ENCODE measurements at regions not wholly inside any gene's neighbourhood (a gene's known extent, or its start where the extent isn't known, plus 50 kb on each side); places are given as distances from the start of the nearest gene placed in this dataset.
"Not testable (repeated sequence)": the region's sequence is repeated elsewhere in the genome, so short reads cannot be mapped to it uniquely, and the experiment has no call there.

DNA sequence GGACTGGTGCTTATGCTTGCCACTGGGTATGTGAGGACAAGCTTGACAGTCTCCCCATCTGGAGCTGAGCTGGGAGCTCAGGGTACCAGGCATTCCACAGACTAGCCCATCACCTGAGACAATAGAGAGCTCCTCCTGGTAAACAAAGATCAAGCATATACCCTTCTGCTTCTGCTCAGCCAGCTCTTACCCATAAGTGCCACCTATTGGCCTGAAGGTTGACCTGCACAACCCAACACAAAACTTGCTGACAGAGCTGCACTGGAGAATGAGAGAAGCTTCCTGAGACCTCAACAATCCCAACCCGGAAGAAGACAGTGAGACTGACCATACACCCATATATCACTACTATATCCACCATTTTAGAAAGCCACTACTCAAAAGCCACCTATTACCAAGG lies 1049.2 kb upstream of the INTU start:
- peak; percentile 24 for DNase-seq (ENCODE audit: low spot score)

DNA sequence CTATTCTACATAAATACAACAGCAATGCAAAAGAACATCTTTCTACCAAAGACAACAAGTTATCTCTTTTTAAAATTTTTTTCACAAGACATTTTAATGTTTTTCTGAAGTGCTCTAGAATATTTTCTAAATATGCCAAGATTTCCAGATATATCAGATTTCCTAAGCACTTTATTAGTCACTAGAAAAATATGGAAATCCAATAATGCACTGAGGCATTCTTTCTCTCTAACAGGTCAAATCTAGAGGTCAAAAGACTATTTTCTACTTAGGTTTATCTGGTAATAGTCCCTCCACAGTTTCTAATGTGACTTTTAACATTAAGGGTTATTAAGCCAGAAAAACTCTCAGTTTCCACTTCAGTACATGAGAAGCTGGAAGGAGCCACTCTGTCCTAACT lies 1041.2 kb upstream of the INTU start:
- no peak for DNase-seq (ENCODE audit: low spot score)

DNA sequence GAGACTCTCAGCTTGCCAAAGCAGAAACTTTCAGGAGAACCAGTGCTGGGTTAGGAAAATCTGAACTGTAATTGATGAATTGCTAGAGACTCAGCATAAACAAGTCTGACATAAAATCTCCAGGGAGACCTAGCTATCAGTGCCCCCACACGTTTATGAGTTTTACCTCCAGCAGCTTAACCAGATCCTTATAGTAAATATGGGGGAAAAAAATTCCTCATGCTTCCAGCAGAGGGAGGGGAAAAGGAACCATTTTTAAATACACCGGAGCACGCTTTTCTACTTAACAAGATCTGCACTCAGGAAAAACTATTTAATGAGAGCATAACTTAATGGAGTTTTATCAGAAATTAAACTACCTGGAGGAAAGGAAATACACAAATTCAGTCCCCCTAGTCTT lies 1040.7 kb upstream of the INTU start:
- no peak for DNase-seq (ENCODE audit: low spot score)

DNA sequence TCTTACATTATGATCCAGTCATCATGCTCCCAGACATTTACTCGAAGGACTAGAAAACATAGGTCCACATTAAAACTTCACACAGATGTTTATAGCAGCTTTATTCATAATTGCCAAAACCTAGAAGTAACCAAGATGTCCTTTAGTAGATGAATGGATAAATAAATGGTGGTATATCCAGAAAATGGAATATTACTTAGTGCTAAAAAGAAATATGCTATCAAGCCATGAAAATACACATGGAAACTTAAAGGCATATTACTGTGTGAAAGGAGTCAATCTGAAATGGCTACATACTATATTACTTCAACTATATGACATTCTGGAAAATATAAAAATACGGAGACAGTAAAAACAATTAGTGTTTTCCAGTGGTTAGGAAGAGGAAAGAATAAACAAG lies 1039.1 kb upstream of the INTU start:
- no peak for DNase-seq (ENCODE audit: low spot score)

DNA sequence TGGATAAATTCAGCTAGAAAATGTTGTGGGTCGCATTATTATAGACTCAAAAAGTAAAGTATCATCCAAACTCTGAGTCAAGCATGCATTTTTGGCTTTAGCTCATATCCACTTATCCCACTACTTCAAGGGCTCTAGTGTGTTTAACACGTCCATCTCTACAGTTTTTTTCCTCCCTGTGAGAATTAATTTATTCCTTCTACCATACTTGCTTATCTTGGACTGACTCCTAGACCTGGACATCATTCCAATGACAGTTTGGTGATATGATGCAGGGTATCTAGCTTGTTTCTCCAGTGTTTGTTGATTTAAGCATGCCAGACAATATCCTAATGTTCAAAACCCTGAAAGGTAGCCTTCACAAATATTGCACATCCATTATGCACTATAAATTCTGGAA lies 1037.1 kb upstream of the INTU start:
- no peak for DNase-seq (ENCODE audit: low spot score)

DNA sequence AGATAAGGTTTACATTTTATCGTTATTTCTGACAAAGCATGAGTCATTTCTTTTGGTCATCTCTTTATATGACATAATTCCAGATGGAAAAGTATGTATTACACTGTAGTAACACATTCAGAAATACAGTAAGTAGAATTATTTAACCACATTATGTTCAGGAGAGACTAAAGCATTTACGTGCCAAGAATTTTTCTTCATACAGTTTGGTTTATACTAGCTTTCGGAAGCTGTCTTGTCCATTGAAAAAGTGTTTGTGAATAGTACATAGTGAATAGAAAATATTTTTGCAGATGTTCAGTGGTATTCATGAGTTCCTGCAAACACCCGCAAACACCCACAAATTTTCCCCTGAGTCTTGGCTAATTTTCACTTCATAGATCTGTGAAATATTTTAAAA lies 1033.0 kb upstream of the INTU start:
- DNase-seq (ENCODE audit: low spot score): no peak

DNA sequence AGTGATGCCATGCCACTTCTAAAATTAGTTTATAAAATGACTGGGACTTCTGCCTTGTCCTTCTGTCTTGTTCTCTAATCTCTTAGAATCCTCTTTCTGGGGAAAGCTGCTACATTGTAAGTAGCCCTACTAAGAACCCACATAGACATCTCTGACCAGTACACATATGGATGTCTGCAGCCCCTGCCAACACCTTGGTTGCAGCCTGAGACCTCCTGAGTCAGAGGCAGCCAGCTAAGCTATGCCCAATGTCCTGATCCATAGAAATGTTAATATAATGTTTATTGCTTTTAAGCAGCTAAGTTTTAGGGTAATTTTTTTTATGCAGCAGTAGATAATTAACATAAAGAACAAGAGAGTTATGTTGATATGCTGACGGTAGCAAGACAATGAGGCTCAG lies 1029.5 kb upstream of the INTU start:
- DNase-seq (ENCODE audit: low spot score): no peak

DNA sequence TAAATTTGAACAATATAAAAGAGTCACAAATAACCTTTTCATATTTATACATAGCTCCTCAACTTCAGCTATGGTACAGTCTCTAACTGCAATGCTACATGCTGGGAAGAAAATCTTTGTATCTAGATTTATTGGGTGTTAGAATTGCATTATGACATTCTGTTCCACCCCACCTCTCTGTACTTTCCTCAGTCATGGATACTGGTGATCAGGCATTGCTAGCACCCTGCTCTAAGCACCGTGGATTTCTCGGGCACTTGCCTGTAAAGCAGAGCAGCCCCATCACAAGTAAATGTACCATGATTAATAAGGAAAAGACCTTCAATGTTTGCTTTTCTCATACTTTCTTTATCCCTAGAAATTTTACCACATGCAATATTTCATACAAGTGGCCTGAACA lies 1028.9 kb upstream of the INTU start:
- DNase-seq (ENCODE audit: low spot score): no peak

DNA sequence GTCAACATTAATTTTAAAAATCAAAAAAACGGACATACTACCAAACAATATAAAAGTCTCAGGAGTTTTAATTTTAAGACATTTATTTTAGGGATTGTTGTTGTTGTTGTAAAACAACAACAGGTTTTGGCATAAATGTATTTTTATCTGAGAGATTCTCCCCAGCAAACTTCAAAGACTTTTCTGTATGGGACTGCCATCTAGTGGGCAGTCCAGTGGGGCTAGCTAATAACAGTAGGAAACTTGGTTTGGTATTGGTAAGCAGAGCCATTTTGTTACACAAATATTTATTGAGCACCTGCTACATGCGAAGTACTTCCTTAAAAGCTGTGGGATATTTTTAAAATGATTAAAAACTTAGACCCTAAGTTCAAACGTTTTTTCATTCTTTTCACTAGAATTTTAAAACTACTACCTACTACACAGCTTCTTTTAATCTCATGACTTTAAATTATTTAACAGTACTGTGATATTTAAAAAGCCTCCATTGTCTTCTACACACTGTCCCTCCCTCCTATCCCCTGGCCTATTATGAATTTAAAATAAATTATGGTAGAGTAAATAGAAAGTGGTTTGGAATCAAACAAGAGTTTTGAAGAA lies 1028.4 kb upstream of the INTU start:
- DNase-seq (ENCODE audit: low spot score): peak; percentile 48

DNA sequence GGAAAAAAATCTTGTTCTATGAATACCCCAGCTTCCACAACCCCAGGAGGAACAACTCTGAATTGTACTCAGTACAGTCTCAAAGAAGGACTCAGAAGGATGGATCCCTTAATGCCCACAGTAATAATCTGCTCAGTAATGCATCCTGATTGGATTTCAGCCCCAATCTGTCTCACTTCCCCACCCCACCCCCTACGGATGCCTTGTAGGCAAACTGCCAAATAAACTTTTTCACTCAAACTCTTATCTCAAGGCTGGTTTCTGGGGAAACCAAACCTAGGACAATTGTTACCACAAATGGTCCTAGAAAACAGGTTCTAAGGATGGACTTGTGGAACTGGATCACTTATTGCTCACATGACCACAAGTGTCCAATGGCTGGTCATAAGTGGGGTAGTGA lies 1021.8 kb upstream of the INTU start:
- DNase-seq (ENCODE audit: low spot score): no peak

DNA sequence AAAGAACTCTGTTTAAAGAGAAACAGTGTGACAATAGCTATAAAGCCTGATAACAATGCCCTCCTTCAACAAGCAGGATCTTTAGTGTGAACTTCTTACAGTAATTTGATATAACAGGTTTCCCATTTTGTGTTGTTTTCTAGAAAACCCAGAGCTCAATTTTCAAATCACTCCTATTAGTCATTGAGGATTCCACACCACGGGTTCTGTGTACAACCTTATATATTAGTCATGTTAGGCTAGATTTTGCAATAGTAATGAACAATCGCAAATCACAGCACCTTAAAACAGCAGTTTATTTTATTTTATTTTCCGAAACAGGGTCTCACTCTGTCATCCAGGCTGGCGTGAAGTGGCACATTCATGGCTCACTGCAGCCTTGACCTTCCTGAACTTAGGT lies 1020.9 kb upstream of the INTU start:
- DNase-seq (ENCODE audit: low spot score): no peak

DNA sequence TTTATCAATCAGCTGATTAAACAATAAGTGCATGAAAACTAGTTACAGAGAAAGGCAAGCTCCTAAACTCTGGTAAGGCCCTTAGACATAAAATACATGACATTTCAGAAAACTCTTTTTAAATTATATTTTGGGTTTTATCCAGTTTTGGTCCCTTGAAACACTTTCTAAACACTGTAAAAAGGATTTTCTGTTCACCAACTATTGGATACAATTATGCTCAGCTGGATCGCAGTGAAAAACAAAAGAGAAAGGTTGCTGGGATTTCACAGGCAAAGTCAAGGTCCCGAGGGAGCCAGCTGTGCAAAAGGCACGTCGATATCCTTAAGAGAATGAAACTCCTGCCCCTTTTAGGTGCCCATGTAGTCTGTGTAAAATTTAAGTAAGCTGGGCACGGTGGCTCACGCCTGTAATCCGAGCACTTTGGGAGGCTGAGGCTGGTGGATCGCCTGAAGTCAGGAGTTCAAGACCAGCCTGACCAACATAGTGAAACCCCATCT lies 1018.4 kb upstream of the INTU start:
- DNase-seq (ENCODE audit: low spot score): no peak

DNA sequence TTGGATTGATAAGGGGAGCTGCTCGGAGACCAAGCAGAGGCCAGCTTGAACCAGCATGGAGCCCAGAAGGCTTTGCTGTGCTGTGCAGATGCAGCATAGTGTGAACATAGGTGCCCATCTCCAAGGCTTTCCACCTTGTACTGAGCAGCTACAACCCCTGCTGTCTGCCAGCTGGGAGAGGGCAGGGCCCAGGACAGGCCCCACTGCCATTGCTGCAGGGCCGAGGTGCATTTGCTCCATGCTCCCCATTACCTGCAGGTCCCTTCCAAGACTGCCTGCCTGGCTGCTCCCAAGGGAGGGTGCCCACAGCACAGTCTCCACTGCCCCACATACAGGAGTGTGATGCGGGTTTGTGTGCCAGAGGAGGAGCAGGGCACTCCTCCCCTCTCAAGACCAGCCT lies 1016.0 kb upstream of the INTU start:
- DNase-seq (ENCODE audit: low spot score): no peak

DNA sequence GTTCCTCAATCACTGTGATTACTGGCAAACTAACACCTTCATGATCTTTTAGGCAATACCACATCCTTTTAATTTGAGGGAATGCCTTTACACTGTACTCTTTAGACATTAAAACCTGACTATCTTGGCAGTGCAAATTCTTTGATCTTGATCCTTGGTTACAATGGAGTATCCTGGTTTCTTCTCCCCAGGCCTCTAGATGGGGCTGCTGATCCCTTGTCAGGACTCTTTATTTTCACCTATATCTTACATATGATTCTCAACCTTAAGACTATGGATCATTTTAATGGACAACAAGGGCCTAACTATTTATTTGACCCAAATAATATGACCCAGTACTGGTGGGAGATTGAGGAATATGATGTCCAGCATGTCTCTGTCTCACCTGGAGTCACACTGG lies 1005.5 kb upstream of the INTU start:
- DNase-seq (ENCODE audit: low spot score): peak; percentile 16

DNA sequence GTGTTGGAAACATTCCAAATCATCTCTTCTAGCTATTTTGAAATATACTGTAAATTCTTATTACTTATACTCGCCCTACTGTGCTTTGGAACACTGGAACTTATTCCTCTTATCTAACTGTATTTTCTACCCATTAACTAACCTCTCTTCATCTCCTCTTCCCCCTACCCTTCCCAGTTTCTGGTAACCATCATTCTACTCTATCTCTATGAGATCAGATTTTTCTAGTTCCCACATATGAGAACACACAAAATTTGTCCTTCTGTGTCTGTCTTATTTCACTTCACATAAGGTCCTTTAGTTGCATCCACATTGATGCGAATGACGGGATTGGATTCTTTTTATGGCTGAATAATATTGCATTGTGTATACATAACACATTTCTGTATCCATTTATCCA lies 1003.8 kb upstream of the INTU start:
- no peak for DNase-seq (ENCODE audit: low spot score)

DNA sequence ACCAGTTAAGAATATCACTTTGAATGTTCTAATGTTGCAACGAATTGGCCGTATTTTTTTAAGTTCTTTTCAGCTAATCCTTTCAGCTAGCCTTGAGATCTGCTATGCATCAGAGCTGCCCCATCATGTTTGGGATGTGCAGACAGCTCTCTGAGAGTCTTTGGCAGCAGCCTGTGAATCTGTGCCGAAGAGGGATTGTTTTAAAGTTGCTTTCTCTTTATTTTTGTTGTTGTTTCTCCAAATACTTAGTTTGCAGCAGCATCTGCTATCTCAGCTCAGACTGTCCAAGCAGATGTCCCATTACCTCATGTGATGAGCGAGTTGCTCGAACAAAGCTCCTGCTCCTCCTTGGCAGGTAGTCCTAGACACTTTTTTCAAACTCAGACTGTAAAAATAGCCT lies 1002.5 kb upstream of the INTU start:
- DNase-seq (ENCODE audit: low spot score): no peak

DNA sequence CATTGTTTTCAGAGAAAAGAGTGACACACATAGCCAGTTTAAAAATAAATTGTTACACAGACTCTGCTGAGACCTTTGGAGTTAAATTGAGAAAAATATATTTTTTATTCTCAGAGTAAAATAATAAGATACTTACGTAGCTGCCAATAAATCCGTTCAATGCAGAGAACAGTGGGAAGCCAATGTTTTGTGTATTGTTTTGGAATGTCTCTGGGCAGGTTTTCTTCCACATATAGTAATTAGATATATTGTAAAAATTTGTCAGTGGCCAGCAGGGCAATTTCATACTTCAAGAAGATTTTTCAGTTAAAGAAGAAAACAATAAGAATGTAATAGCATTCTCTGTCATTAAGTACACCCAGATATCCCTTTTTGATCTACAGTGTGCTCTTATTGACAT lies 999.5 kb upstream of the INTU start:
- DNase-seq (ENCODE audit: low spot score): no peak

DNA sequence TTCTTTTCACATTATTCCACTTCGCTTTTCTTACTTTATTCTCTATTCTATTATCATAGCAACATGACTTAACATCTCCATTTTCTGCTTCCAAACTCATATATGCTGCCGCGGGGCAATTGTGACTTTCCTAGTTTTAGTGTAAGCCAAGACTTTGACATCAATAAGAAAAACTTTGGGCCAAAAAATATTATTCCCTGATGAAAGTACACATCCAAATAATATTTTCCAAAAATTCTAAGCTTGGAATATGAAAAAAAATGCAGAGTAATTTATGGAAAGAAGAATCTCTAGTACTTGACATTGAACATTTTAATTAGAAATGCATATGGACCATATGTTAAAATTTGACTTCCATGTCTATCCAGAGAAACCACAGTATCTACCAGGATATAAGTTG lies 995.1 kb upstream of the INTU start:
- DNase-seq (ENCODE audit: low spot score): no peak

DNA sequence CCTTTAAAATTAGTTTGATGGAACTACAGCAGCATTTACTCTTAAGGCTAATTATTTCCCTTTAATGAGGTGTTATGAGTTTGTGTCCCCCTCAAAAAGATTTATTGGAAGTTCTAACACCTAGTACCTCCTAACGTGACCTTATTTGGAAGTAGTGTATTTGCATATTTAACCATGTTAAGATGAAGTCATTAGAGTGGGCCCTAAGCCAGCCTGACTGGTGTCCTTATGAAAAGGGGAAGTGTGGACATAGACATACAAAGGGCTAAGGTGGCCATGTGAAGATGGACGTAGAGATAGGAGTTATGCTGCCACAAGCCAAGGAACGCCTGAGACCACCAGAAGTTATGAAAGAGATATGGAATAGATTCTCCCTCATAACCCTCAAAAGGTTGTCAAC lies 985.4 kb upstream of the INTU start:
- no peak for DNase-seq (ENCODE audit: low spot score)

DNA sequence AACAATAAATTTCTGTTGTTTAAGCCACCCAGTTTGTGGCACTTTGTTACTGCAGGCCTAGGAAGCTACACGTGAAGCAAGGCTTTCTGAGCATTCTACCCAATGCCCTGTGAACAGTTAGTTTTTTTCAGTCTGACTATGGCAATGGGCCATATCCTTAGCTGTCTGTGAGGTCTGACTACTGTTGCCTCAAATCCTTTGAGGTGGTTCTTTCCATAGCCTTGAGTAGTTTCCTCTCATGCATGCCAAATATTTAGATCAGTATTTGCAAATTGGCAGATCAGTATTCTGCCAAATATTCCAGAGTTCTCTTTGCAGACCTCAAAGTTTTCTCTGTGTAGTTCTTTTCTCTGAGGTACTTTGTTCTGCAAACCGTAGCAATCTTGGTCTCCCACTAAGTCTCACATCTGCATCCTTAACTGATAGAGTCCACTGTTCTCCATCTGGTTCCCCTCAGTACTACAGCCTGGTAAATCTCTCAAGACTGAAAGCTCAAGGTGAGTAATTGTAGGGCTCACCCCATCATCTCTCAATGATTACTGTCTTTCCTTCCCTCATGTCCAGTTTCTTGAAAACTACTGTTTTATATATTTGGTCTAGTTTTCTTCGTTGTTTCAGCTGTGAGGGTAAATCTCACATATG lies 984.9 kb upstream of the INTU start:
- no peak for DNase-seq (ENCODE audit: low spot score)

DNA sequence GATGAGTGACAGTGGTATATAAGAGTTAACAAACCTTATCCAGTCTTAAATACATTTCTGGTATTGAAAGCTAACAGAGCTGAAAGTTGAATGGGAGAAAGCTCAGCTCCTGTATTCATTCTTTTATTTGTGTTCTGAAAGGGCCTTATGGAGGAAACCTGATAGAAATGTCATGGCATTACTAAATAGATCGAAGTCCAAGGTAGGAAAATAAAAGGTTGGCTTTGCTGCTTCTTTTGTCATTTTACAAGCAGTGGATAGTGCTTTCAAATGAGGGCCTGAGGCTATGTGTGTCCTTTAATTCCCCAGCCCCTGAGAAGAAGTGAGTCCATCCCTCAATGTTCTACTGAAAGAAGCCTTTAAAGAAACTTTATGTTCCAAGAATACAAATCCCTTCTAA lies 974.3 kb upstream of the INTU start:
- DNase-seq (ENCODE audit: low spot score): no peak

DNA sequence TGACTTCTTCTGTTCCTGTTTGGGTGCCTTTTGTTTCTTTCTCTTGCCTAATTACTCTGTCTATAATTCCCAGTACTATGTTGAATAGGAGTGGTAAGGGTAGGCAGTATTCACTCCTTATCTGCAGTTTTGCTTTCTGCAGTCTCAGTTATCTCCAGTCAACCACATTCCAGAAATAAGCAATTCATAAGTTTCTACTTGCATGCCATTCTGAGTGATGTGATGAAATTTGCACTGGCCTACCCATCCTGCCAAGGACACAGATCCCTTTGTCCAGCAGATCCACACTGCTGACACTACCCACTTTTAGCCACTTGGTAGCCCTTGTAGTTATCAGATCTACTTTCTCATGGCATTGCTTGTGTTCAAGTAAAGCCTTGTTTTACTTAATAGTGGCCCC lies 971.6 kb upstream of the INTU start:
- DNase-seq (ENCODE audit: low spot score): no peak

DNA sequence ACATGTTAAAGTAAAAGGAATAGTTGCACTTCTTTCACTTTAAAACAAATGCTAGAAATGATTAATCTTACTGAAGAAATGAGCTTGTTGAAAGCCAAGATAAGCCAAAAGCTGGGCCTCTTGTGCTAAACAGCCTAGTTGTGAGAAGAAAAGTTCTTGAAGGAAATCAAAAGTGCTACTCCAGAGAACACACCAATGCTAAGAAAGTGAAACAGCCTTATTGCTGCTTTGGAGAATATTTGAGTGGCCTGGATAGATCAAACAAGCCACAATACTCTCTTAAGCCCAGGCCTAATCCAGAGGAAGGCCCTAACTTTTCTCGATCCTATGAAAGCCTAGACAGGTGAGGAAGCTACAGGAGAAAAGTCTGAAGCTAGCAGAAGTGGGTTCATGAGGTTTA lies 967.9 kb upstream of the INTU start:
- no peak for DNase-seq (ENCODE audit: low spot score)

DNA sequence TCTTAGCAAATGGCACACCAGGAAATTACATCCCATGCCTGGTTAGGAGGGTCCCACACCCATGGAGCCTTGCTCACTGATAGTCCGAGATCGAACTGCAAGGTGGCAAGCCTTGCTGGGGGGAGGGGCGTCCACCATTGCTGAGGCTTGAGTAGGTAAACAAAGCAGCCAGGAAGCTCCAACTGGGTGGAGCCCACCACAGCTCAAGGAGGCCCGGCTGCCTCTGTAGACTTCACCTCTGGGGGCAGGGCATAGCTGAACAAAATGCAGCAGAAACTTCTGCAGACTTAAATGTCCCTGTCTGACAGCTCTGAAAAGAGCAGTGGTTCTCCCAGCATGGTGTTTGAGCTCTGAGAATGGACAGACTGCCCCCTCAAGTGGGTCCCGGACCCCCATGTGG lies 962.7 kb upstream of the INTU start:
- not testable (repeated sequence) for DNase-seq (ENCODE audit: low spot score)
